GM19468 (cell line): ENCODE measurements at regions not wholly inside any gene's neighbourhood (a gene's known extent, or its start where the extent isn't known, plus 50 kb on each side); places are given as distances from the start of the nearest gene placed in this dataset.
"Not testable (repeated sequence)": the region's sequence is repeated elsewhere in the genome, so short reads cannot be mapped to it uniquely, and the experiment has no call there.

Experiments
- ATAC-seq: cut with Tn5 transposase; IDR thresholded peaks from one replicate; pipeline ENCODE4 v1.9.1; 2021; ENCODE audit warnings: mild to moderate bottlenecking, moderate library complexity, moderate number of reproducible peaks; ENCODE audit not compliant: unreplicated experiment; ENCODE audit errors: extremely low read depth

GRCh38 chr14:45649051-45649450, 396.0 kb upstream of the MIS18BP1 start:
- no peak for ATAC-seq

GRCh38 chr14:45641541-45641940, 388.5 kb upstream of the MIS18BP1 start:
- ATAC-seq: no peak

DNA sequence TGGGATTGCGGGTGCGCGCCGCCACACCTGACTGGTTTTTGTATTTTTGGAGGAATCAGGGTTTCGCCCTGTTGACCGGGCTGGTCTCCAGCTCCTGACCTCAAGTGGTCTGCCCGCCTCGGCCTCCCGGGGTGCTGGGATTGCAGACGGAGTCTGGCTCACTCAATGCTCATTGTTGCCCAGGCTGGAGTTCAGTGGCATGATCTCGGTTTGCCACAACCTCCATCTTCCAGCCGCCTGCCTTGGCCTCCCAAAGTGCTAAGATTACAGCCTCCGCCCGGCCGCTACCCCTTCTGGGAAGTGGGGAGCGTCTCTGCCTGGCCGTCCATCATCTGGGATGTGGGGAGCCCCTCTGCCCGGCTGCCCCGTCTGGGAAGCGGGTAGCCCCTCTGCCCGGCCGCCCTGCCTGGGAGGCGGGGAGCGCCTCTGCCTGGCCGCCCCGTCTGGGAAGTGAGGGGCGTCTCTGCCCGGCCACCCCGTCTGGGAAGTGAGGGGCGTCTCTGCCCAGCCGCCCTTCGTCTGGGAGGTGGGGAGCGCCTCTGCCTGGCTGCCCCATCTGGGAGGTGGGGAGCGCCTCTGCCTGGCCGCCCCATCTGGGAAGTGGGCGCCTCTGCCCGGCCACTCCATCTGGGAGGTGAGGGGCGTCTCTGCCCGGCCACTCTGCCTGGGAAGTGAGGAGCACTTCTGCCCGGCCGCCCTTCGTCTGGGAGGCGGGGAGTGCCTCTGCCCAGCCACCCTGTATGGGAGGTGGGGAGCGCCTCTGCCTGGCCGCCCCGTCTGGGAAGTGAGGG, 381.8 kb upstream of the MIS18BP1 start:
- not testable (repeated sequence) for ATAC-seq

DNA sequence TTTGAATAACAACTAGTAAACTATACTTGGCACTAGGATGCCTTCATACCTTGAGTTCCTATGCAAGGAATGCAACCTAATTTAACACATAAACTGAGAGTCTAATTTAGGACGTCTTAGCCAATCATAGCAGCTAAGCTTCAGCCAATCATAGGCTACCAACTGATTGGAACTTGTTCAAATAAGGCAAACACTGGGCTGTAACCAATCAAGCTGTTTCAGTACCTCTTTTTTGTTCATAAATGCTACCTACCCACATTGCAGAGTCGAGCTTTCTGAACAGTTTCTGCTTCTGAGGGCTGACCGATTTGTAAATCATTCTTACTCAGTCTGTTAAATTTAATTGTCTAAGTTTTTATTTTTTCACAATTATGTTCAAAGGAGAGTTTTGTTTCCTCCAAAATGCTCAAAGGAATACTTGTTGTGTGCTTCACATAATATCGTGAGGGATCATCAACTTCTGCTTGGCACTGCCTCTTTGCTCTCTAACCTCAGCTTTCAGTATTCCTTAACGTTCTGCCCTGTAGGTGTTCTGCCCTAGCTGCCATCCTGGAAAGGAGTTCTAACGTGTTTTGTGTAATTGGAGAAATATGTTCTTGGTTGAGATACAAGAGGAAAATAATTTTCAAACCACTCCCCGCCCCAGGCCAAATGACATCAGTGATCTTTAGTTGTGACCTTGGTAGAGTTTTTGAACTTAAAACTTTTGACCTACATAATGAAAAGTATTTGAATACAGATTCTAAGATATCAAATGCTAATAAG, 380.4 kb upstream of the MIS18BP1 start:
- ATAC-seq: no peak

- no peak for ATAC-seq
Measured at GRCh38 chr14:45621731-45622130, 368.7 kb upstream of the MIS18BP1 start.

DNA sequence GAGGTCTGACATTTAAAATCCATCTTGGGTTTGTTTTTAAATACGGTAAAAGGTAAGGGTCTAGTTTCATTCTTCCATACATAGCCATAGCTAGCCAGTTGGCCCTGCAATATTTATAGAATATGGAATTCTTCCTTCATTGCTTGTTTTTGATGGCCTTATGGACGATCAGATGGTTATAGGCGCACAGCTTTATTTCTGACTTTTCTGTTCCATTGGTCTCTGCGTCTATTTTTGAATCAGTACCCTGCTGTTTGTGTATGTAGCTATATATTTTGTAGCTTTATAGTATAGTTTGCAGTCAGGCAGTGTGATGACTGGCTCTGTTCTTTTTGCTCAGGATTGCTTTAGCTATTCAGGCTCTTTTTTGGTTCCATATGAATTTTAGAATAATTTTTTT, 366.8 kb upstream of the MIS18BP1 start:
- ATAC-seq: no peak

DNA sequence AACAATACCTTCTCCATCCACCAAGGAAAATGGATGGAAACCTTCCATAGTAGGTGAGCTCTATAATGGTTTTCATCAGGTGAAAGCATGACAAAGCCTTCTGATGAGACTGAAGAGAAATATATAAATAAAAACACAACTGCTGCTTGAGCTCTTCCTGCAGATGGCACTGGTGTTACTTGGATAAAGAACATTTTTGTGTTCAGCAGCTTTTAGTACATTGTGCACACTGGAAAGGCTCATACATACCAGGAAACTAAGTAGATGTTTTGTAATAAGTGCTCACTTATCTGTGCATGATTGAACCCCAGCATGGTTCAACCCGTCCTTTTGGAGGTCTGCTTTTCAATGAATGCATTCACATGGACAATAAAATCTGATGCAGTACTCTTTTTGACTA, 357.3 kb upstream of the MIS18BP1 start:
- ATAC-seq: no peak

- no peak for ATAC-seq
Measured at GRCh38 chr14:45587142-45587541, 334.1 kb upstream of the MIS18BP1 start.

- no peak for ATAC-seq
Measured at GRCh38 chr14:45559626-45560025, 306.6 kb upstream of the MIS18BP1 start.

DNA sequence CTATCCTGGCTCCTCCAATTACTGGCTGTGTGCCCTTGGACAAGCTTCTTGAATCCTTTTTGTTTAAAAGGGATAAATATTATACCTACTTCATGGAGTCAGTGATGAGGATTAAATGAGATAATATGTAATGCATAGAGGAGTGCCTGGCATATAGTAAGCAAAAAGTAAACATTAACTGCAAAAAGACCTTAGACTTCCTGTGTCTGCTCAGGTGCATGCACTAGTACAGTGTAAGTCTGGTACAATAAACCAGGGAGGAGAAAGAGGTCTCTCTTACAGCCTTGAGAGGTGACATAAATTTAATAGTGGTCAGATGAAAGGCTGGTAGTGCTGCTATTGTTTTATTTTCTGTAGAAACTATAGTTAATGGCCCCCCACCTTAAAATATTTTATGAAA, 305.2 kb upstream of the MIS18BP1 start:
- ATAC-seq: no peak

DNA sequence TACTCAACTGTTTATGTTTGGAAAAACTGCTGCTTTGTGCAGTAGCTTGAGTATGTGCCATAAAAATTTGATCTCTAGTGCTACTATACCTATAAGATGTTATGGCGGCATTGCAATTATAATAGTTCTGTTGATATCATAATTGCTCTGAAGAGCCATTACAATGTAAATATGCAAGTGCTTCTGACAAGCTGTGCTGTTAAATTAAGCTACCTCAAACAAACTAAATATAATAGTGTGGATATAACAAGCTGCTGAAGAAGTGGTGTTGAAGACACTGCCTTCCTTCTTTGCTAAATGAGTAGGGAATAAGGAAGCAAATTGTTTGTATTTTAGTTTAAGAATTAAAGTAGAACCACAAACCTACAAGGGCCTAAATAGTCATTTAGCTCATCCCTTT, 301.0 kb upstream of the MIS18BP1 start:
- no peak for ATAC-seq

DNA sequence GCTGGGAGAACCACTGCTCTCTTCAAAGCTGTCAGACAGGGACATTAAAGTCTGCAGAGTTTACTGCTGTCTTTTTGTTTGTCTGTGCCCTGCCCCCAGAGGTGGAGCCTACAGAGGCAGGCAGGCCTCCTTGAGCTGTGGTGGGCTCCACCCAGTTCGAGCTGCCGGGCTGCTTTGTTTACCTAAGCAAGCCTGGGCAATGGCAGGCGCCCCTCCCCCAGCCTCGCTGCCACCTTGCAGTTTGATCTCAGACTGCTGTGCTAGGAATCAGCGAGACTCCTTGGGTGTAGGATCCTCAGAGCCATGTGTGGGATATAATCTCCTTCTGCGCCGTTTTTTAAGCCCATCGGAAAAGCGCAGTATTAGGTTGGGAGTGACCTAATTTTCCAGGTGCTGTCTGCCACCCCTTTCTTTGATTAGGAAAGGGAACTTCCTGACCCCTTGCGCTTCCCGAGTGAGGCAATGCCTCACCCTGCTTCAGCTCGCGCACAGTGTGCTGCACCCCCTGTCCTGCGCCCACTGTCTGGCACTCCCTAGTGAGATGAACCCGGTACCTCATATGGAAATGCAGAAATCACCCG, 298.3 kb upstream of the MIS18BP1 start:
- not testable (repeated sequence) for ATAC-seq

DNA sequence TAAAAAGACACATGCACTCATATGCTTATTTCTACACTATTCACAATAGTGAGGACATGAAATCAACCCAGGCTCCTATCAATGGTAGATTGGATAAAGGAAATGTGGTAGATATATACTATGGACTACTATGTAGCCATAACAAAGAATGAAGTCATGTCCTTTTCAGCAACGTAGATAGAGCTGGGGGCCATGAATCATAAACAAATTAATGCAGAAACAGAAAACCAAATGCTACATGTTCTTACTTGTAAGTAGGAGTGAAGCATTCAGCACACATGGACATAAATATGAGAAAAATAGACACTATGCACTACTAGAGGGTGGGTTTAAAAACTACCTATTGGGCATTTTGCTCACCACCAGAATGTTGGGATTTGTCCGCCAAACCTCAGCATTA, 278.0 kb upstream of the MIS18BP1 start:
- ATAC-seq: no peak

DNA sequence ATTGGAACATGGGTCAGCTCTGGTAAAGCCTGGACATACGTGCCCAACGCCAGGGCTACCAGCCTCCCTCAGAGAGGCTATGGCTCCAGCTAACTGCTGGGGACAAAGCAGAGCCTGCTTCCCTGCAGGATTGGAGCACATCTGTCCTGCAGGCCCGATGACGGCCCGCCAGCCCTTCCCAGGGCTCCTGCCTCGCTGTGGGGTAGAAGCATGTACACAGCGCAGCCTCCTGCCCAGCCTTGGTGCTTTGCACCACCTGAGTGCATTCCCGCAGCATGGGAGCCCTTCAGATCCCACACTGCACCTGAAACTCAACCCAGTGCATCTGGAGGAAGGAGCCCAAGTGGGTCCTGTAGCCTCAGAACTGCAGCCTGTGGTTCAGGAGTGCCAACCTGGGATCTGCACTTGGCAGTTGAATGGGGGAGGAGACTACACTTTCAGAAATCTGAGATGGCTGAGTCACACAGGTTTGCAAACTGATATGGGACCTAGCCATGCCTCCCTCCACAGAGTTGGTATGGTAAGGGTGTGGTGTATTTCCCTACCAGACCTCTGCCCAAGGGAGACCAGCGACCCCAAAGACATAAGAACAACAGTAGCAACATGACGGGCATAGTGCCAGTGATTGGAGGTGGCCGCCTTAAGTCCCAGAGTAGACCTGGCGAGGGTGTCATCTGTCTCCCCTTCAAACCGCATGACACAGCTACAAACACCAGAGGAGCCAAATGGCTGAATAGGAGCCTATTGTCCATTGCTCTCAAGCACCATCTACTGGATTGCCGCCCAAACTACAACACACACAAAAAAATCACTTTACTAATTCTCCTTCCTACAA, 273.9 kb upstream of the MIS18BP1 start:
- no peak for ATAC-seq

GRCh38 chr14:45519766-45520165, 266.8 kb upstream of the MIS18BP1 start:
- no peak for ATAC-seq

DNA sequence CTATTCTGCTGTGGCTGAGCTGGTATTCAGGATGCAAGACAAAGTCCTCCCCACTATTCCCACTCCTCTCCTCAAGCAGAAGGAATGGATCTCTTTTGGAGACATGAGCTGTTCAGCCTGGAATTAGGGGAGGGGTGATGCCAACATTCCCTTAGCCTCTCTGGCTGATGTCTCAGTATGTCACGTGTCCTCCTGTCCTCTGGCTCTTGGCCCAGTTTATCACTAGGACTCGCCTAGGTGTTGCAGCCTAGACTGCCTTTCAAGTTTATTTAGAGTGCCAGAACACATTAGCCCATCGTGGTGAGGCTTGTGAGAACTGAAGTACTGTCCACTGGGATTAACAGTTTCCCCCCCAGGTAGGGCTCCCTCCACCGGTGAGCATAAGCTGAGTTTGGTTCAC, 239.9 kb upstream of the MIS18BP1 start:
- no peak for ATAC-seq

- ATAC-seq: no peak
Measured at GRCh38 chr14:45491914-45492313, 238.9 kb upstream of the MIS18BP1 start.

DNA sequence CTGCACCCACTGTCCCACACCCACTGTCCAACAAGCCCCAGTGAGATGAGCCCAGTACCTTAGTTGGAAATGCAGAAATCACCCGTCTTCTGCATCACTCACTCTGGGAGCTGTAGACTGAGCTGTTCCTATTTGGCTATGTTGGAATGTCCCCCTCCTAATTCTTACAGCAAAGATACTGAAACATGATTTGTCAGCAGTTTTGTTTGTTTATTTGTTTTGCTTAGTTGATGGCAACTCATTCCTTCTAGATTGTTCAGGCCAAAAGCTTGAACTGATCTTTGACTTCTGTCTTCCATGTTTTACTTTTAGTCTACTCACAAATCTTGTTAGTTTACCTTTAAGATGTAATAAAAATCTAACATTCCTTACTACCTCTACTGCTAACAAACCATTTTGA, 233.6 kb upstream of the MIS18BP1 start:
- no peak for ATAC-seq

GRCh38 chr14:45467023-45467422, 214.0 kb upstream of the MIS18BP1 start:
- no peak for ATAC-seq

DNA sequence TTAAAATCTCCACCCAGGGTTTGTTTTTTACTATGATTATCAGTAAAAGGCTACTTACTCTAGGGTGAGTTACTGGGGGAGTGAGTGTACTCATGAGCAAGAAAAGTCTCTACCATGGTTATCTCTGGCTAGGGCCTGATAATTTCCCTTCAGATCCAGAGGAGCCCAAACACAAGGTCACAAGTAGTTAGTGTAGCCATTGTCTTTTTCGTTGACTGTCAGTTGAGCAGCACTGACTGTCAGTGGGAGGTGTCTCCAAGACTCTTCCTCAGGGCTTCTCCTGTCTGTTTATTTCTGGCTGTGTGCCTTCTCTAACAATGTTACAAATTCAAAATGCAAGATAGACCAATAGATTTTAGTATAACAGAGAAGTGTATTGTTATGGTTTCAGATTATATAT, 181.2 kb upstream of the MIS18BP1 start:
- no peak for ATAC-seq
